SK-N-MC (cell line): ENCODE measurements at regions not wholly inside any gene's neighbourhood (a gene's known extent, or its start where the extent isn't known, plus 50 kb on each side); places are given as distances from the start of the nearest gene placed in this dataset.

Experiments
- DNase-seq: peaks from one replicate; pipeline ENCODE4 v3.0.0-alpha.2; 2011; ENCODE audit warnings: low read depth, low spot score
- H3K27ac ChIP-seq: fragments of 200-600 bp; sonication (generic); 2 replicates; pipeline ENCODE4 v1.5.1; 2016; ENCODE audit warnings: mixed run types
- H3K36me3 ChIP-seq: fragments of 200-600 bp; sonication (generic); 2 replicates; pipeline ENCODE4 v1.6.1; 2017; ENCODE audit warnings: antibody characterized with exemption, low read length, mixed read lengths; ENCODE audit not compliant: insufficient read depth
- H3K4me3 ChIP-seq: fragments of 200-600 bp; sonication (generic); 2 replicates; pipeline ENCODE4 v1.5.1; 2016
- H3K9ac ChIP-seq: fragments of 200-600 bp; sonication (generic); 2 replicates; pipeline ENCODE4 v1.8.0; 2017; ENCODE audit warnings: mixed run types, mixed read lengths; ENCODE audit not compliant: insufficient read length
- H3K9me3 ChIP-seq: fragments of 200-600 bp; sonication (generic); 2 replicates; pipeline ENCODE4 v1.6.1; 2017; ENCODE audit warnings: low read depth, mild to moderate bottlenecking, antibody characterized with exemption, low read length, moderate library complexity, mixed read lengths
- EZH2 ChIP-seq: fragments of 200-600 bp; sonication (generic); IDR thresholded peaks from one replicate; pipeline ENCODE4 v1.6.1; 2017; ENCODE audit warnings: antibody characterized with exemption
- FOXP2 ChIP-seq: optimal IDR thresholded peaks from 2 replicates; pipeline ENCODE3; 2011; ENCODE audit warnings: mild to moderate bottlenecking, moderate library complexity; ENCODE audit not compliant: insufficient read depth; ENCODE audit errors: extremely low read length, control extremely low read depth
- POLR2AphosphoS5 ChIP-seq: IDR thresholded peaks from 2 replicates; pipeline ENCODE4 v1.6.1; 2012; ENCODE audit warnings: mild to moderate bottlenecking, low read depth, low read length, borderline replicate concordance

DNA sequence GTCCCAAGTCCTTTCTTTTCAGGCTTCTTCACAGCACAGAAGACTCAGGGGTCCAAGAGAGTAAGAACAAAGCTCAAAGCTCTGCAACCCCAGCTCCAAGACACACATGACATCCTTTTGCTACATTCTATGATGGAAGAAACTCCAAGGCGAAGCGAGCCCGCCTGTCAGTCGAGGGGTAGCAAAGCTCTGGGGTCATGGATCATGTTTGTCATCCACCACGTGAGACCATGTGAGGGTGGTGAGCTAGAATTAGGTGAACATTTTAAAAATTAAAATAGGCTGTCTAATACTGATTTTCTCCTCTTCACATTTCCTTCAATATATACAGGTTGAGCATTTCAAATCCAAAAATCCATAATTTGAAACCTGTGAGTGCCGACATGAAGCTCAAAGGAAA lies 189.6 kb downstream of the TTLL2 start:
- Histone ChIP-seq H3K9ac (no peak overlapping the region), H3K36me3 (no peaks in the 10 kb centered on the region), H3K9me3 (no peaks in the 10 kb centered on the region), H3K27ac (no peak overlapping the region), H3K4me3 (no peak overlapping the region)
- TF ChIP-seq POLR2AphosphoS5 (no peak), EZH2 (no peak), FOXP2 (no peak)
- DNase-seq: no peak

DNA sequence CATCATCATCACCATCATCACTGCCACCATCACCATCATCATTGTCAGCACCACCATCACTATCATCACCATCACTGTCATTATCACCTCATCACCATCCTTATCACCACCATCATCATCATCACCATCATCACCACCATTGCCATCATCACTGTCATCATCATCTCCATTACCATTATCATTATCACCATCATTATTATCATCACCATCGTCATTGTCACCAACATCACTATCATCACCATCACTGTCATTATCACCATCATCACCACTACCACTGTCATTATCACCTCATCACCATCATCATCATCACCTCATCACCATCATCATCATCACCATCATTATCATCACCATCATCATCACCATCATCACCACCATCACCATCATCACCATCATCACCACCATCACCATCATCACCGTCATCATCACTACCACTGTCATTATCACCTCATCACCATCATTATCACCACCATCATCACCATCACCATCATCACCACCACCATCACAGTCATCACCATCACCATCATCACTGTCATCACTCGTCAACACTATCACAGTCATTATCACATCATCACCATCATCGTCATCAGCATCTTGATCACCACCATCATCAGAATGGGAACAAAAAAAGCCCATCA lies 191.1 kb downstream of the TTLL2 start:
- DNase-seq: no peak
- no peaks in the 10 kb centered on the region for H3K36me3 ChIP-seq
- TF ChIP-seq EZH2 (no peak), POLR2AphosphoS5 (no peak), FOXP2 (no peak)
- no peak overlapping the region for H3K27ac ChIP-seq
- no peak overlapping the region for H3K4me3 ChIP-seq
- H3K9ac ChIP-seq: no peak overlapping the region
- no peaks in the 10 kb centered on the region for H3K9me3 ChIP-seq

DNA sequence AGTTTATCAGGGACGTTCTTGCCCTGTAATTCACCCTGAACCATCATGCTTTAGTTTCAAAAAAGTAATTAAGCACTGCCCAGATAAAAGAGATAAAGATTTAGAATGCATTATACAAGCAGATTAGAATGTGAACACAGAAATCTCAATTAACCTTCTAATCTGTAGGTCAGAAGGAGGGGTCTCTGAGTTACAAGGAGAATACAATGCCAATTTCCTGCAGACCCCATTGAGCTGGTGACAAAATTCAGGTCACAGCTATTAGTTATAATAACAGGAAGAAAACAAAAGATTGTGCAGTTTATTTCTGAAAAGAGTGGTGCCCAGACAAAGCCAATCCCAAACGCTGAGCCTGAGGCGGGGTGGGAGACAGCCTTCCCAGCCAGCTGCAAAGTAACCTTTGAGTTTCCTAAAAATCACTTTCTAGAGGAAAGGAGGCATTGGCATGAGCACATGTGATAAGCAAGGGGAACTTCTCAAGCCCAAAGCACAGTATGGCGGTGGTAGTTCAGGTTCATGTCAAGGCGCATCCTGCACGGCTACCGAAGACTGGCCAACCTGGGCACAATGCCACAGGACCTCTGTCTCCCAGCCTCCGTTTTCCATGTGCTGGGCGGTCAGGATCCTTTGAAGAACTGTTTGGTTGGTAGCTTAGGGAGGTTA lies 192.5 kb downstream of the TTLL2 start:
- H3K36me3 ChIP-seq: no peaks in the 10 kb centered on the region
- H3K9me3 ChIP-seq: no peaks in the 10 kb centered on the region
- no peak overlapping the region for H3K9ac ChIP-seq
- no peak overlapping the region for H3K4me3 ChIP-seq
- H3K27ac ChIP-seq: no peak overlapping the region
- no peak for DNase-seq
- TF ChIP-seq FOXP2: no peak

DNA sequence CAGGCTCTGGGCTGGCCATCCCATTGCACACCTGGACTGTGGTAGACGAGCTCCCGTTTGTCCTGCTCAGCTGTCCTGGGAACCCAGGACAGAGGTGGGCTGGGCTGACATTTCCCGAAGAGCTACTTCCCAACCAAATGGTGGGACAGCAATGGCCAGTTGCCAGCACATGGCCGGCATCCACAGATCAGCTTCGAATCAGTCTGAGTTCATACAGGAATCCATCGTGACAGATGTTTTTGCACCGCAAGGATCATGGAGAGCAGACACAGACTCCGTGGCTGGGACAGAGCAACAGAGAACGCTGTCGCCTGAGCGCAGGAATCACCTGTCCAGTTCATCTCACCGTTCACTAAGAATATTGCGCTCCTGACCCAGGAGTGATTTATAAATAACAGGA lies 198.5 kb downstream of the TTLL2 start:
- no peak for DNase-seq
- Histone ChIP-seq H3K36me3 (no peaks in the 10 kb centered on the region), H3K27ac (no peak overlapping the region), H3K9me3 (no peaks in the 10 kb centered on the region), H3K9ac (no peak overlapping the region), H3K4me3 (no peak overlapping the region)
- TF ChIP-seq FOXP2 (no peak), POLR2AphosphoS5 (no peak), EZH2 (no peak)

DNA sequence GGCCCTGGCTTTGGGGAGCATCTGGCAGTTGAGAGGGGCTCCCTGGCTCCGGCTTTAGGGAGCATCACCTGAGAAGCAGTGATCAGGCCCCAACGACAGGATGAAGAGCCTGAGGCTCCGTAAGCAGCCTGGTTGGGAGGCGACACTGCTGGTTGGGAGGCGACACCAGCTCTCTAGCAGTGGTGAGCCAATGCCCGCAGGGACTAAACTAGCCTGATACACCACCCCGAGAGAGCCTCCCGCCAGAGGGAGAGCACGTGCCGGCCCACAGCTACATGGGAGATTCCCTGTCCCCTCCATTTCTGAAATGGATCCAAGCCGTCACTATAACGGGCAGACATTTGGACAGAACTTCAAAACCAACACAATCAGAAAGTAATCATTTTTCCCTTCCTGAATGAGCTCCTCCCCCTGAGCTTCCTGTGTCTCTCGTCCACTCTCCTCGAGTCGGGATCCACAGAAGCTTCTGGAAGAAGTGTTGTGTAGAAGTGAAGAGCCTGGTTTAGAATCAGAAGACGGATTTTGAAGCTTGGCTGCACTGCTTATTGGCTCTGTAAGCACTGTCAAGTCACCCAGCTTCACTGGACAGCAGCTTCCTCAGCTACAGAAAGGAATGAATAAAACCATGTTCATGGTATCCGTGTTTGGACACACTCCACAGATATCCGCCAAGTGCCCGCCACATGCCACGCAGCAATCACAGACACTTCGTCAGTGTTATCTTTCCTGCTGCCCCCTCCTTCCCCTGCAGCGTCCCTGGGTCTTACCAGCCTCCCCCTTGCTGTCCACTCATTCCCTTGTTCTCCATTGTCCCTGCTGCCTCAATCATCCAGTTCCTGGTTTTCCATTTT lies 199.6 kb downstream of the TTLL2 start:
- Histone ChIP-seq H3K36me3 (no peaks in the 10 kb centered on the region), H3K9ac (no peak overlapping the region), H3K9me3 (no peaks in the 10 kb centered on the region), H3K27ac (no peak overlapping the region), H3K4me3 (no peak overlapping the region)
- no peak for DNase-seq
- no peak for TF ChIP-seq EZH2
- no peak for TF ChIP-seq FOXP2
- no peak for TF ChIP-seq POLR2AphosphoS5

DNA sequence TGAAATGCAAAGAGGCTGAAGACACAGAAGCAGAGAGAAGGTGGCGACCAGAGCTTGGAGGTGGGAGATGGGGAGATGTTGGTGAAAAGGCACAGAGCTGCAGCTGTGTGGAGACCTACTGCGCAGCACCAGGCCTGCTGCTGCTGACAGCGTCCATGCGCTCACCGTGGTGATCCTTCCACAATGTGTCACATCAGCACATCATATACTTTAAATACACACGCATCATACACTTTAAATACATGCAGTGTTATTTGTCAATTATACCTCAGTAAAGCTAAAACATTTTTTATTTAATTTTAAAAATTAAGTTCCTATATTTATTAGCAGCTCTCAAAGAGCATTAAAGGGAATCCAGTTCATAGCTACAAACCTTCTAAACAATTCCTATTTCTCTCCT lies 200.9 kb downstream of the TTLL2 start:
- H3K27ac ChIP-seq: no peak overlapping the region
- TF ChIP-seq EZH2: no peak
- no peak for TF ChIP-seq POLR2AphosphoS5
- no peak for TF ChIP-seq FOXP2
- no peaks in the 10 kb centered on the region for H3K36me3 ChIP-seq
- H3K9me3 ChIP-seq: no peaks in the 10 kb centered on the region
- H3K9ac ChIP-seq: no peak overlapping the region
- no peak overlapping the region for H3K4me3 ChIP-seq
- no peak for DNase-seq

DNA sequence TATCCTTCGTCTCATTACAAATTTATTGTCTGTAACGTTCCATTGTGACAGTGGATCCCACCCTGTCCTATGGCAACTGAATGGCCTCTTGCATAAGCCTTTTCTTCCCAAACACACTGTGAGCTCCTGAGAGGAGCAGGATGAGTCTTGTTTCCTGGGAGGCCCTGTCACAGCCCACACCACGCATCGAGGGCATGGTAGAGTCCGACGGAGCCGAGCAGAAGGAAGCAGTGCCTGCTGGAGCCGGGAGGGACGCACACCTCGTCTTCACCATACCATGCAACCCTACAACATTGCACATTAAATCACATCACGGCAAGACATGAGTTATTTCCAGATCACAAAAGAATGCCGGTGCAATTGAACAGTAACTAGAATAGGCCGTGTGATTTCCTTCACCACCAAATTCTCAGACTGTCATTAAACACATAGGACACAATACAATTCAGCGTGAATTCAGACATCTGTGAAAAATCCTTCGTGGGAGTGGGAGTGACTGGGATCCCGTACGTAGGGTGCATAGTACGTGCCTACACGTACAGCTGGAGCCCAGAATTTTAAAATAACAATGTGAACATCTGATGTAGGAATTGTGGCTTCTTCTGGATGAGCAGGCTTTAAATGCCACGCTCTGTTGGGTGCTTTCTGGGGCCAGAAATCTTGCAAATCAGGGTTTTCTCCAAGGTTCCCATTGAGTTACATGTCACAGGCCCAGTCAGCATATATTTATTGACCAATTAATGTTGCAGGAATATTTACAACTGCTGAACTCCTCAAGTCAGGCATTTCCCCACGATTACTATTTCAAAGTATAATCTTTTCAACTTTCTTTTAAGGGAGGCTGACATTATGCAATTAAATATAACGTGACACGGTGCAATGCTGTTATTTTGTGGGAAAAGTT lies 201.8 kb downstream of the TTLL2 start:
- no peaks in the 10 kb centered on the region for H3K9me3 ChIP-seq
- H3K4me3 ChIP-seq: peak overlapping the region; percentile 1; the same call in 1 of the 2 replicates
- no peak overlapping the region for H3K9ac ChIP-seq
- H3K36me3 ChIP-seq: no peaks in the 10 kb centered on the region
- H3K27ac ChIP-seq: peak overlapping the region; percentile 80
- peak; percentile 14 for DNase-seq
- TF ChIP-seq EZH2 (no peak), POLR2AphosphoS5 (no peak), FOXP2 (no peak)
